ENCODE measurements at regions not wholly inside any gene's neighbourhood (a gene's known extent, or its start where the extent isn't known, plus 50 kb on each side); places are given as distances from the start of the nearest gene placed in this dataset.

- no peak for TF ChIP-seq CTCF (IDR thresholded peaks at IDR 0.05)
- Mint-ChIP-seq H3K4me3 (ENCODE audit: unreplicated experiment) (peak overlapping the region; percentile 8), H3K36me3 (ENCODE audit: low read depth) (no peaks in the 10 kb centered on the region), H3K9me3 (ENCODE audit: low read depth) (peaks cover 27% of the 10 kb centered on the region), H3K4me1 (ENCODE audit: low read depth) (peaks cover 5% of the 10 kb centered on the region), H3K27me3 (ENCODE audit: low read depth) (peaks cover 16% of the 10 kb centered on the region), H3K27ac (ENCODE audit: unreplicated experiment) (no peak overlapping the region)
- DNase-seq (ENCODE audit: low spot score) = no peak
Observed at GRCh38 chr2:239706367-239706766, 305.5 kb upstream of the HDAC4 start.

GRCh38 chr2:239704737-239705136 is 303.9 kb upstream of the HDAC4 start:
- H3K4me1 Mint-ChIP-seq (ENCODE audit: low read depth) = peaks cover 5% of the 10 kb centered on the region
- no peak for TF ChIP-seq CTCF (IDR thresholded peaks at IDR 0.05)
- no peak for DNase-seq (ENCODE audit: low spot score)
- no peak overlapping the region for H3K27ac Mint-ChIP-seq (ENCODE audit: unreplicated experiment)
- peaks cover 7% of the 10 kb centered on the region for H3K27me3 Mint-ChIP-seq (ENCODE audit: low read depth)
- H3K9me3 Mint-ChIP-seq (ENCODE audit: low read depth) = peaks cover 29% of the 10 kb centered on the region
- H3K36me3 Mint-ChIP-seq (ENCODE audit: low read depth) = no peaks in the 10 kb centered on the region
- no peak overlapping the region for H3K4me3 Mint-ChIP-seq (ENCODE audit: unreplicated experiment)

- DNase-seq (ENCODE audit: low spot score) = no peak
- Mint-ChIP-seq H3K36me3 (ENCODE audit: low read depth) (no peaks in the 10 kb centered on the region), H3K4me1 (ENCODE audit: low read depth) (peaks cover 5% of the 10 kb centered on the region), H3K27me3 (ENCODE audit: low read depth) (peaks cover 4% of the 10 kb centered on the region), H3K27ac (ENCODE audit: unreplicated experiment) (no peak overlapping the region), H3K9me3 (ENCODE audit: low read depth) (peaks cover 23% of the 10 kb centered on the region), H3K4me3 (ENCODE audit: unreplicated experiment) (no peak overlapping the region)
- no peak for TF ChIP-seq CTCF (IDR thresholded peaks at IDR 0.05)
Observed at GRCh38 chr2:239703834-239704233, 303.0 kb upstream of the HDAC4 start.

- no peaks in the 10 kb centered on the region for H3K36me3 Mint-ChIP-seq (ENCODE audit: low read depth)
- H3K4me3 Mint-ChIP-seq (ENCODE audit: unreplicated experiment) = no peak overlapping the region
- no peak overlapping the region for H3K27ac Mint-ChIP-seq (ENCODE audit: unreplicated experiment)
- no peak for TF ChIP-seq CTCF (IDR thresholded peaks at IDR 0.05)
- H3K9me3 Mint-ChIP-seq (ENCODE audit: low read depth) = peaks cover 23% of the 10 kb centered on the region
- no peaks in the 10 kb centered on the region for H3K4me1 Mint-ChIP-seq (ENCODE audit: low read depth)
- DNase-seq (ENCODE audit: low spot score) = no peak
- no peaks in the 10 kb centered on the region for H3K27me3 Mint-ChIP-seq (ENCODE audit: low read depth)
Observed at GRCh38 chr2:239700686-239701345, 300.0 kb upstream of the HDAC4 start.

- Mint-ChIP-seq H3K27me3 (ENCODE audit: low read depth) (peaks cover 3% of the 10 kb centered on the region), H3K9me3 (ENCODE audit: low read depth) (peaks cover 4% of the 10 kb centered on the region), H3K4me3 (ENCODE audit: unreplicated experiment) (no peak overlapping the region), H3K4me1 (ENCODE audit: low read depth) (no peaks in the 10 kb centered on the region), H3K36me3 (ENCODE audit: low read depth) (no peaks in the 10 kb centered on the region), H3K27ac (ENCODE audit: unreplicated experiment) (no peak overlapping the region)
- DNase-seq (ENCODE audit: low spot score) = no peak
- TF ChIP-seq CTCF (IDR thresholded peaks at IDR 0.05) = no peak
Observed at GRCh38 chr2:239697399-239698164, 296.8 kb upstream of the HDAC4 start.

Measured in chondrocyte (in vitro differentiated cells).